ENCODE measurements at regions not wholly inside any gene's neighbourhood (a gene's known extent, or its start where the extent isn't known, plus 50 kb on each side); places are given as distances from the start of the nearest gene placed in this dataset.
"Not testable (repeated sequence)": the region's sequence is repeated elsewhere in the genome, so short reads cannot be mapped to it uniquely, and the experiment has no call there.

DNA sequence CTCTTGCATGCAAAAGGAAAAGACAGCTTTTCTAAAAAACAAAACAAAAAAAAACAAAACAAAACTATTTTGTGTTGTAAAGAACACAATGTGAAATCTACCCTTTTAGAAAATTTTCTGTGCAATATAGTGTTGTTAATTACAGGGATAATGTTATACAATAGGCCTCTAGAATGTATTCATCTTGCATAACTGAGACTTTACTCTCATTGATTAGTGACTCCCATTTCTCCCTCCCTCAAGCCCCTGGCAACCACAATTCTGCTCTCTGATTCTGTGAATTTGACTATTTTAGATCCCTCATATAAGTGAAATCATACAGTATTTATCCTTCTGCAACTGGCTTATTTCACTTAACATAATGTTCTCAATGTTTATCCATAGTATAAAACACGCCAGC is 234.1 kb downstream of the TMEM161B start:
- DNase-seq (no peak), ATAC-seq (no peak)
- Mint-ChIP-seq H3K27me3 (peaks cover 3% of the 10 kb centered on the region), H3K4me3 (no peak overlapping the region), H3K4me1 (ENCODE audit: low read depth) (no peaks in the 10 kb centered on the region), H3K27ac (no peak overlapping the region), H3K9me3 (no peaks in the 10 kb centered on the region), H3K36me3 (ENCODE audit: low read depth) (no peaks in the 10 kb centered on the region)
- intact Hi-C loops (cut with micrococcal nuclease) = no loop called here
- TF ChIP-seq, protein P1, sequence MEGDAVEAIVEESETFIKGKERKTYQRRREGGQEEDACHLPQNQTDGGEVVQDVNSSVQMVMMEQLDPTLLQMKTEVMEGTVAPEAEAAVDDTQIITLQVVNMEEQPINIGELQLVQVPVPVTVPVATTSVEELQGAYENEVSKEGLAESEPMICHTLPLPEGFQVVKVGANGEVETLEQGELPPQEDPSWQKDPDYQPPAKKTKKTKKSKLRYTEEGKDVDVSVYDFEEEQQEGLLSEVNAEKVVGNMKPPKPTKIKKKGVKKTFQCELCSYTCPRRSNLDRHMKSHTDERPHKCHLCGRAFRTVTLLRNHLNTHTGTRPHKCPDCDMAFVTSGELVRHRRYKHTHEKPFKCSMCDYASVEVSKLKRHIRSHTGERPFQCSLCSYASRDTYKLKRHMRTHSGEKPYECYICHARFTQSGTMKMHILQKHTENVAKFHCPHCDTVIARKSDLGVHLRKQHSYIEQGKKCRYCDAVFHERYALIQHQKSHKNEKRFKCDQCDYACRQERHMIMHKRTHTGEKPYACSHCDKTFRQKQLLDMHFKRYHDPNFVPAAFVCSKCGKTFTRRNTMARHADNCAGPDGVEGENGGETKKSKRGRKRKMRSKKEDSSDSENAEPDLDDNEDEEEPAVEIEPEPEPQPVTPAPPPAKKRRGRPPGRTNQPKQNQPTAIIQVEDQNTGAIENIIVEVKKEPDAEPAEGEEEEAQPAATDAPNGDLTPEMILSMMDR (IDR thresholded peaks at IDR 0.05) = no peak
- ChIA-PET CTCF (no interaction called here), POLR2A (no interaction called here)

- H3K9me3 Mint-ChIP-seq = no peaks in the 10 kb centered on the region
- POLR2A ChIA-PET = no interaction called here
Measured at GRCh38 chr5:88033191-88033590, 235.5 kb downstream of the TMEM161B start.

DNA sequence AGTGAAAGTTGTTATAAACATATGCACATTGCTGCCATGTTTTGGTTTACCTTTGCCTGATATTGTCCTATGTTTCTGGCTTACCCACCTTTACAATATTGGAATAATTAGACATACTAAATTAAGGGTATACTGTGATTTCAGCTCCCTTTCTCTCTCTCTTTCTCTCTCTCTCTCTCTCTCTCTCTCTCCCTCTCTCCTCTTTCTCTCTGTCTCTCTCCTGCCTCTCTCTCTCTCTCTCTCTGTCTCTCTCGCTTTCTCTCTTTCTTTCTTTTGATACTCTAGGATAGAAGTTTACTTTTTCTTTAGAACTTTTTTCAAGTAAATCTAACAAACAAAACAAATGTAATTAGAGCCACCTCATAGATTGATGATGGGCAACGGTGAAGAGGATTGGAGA is 239.6 kb downstream of the TMEM161B start:
- DNase-seq = no peak
- Mint-ChIP-seq H3K36me3 (ENCODE audit: low read depth) (no peaks in the 10 kb centered on the region), H3K27me3 (peaks cover 3% of the 10 kb centered on the region), H3K4me3 (no peak overlapping the region), H3K9me3 (no peaks in the 10 kb centered on the region), H3K27ac (no peak overlapping the region), H3K4me1 (ENCODE audit: low read depth) (no peaks in the 10 kb centered on the region)
- no peak for ATAC-seq
- ChIA-PET CTCF (no interaction called here), POLR2A (no interaction called here)
- TF ChIP-seq, protein P1 (IDR thresholded peaks at IDR 0.05) = no peak
- intact Hi-C loops (cut with micrococcal nuclease) = no loop called here

More at GRCh38 chr5:88033191-88033590, 235.5 kb downstream of the TMEM161B start:
- ATAC-seq (no peak), DNase-seq (no peak)
- intact Hi-C loops (cut with micrococcal nuclease) = no loop called here
- CTCF ChIA-PET = no interaction called here
- TF ChIP-seq, protein P1 (IDR thresholded peaks at IDR 0.05) = no peak
- Mint-ChIP-seq H3K4me3 (no peak overlapping the region), H3K27me3 (peaks cover 3% of the 10 kb centered on the region), H3K27ac (no peak overlapping the region), H3K36me3 (ENCODE audit: low read depth) (no peaks in the 10 kb centered on the region), H3K4me1 (ENCODE audit: low read depth) (no peaks in the 10 kb centered on the region)

- intact Hi-C loops (cut with micrococcal nuclease) = no loop called here
- Mint-ChIP-seq H3K27ac (no peak overlapping the region), H3K27me3 (no peaks in the 10 kb centered on the region), H3K9me3 (no peaks in the 10 kb centered on the region), H3K36me3 (ENCODE audit: low read depth) (no peaks in the 10 kb centered on the region), H3K4me3 (no peak overlapping the region), H3K4me1 (ENCODE audit: low read depth) (no peaks in the 10 kb centered on the region)
- ATAC-seq (no peak), DNase-seq (no peak)
- ChIA-PET POLR2A (no interaction called here), CTCF (no interaction called here)
- TF ChIP-seq, protein P1 (IDR thresholded peaks at IDR 0.05) = no peak
Measured at GRCh38 chr5:88021141-88021540, 247.5 kb downstream of the TMEM161B start.

GRCh38 chr5:88014984-88015383 is 253.7 kb downstream of the TMEM161B start:
- CTCF ChIA-PET; ATAC-seq; H3K36me3 Mint-ChIP-seq (ENCODE audit: low read depth); H3K4me1 Mint-ChIP-seq (ENCODE audit: low read depth); H3K27ac Mint-ChIP-seq; H3K27me3 Mint-ChIP-seq; DNase-seq; intact Hi-C loops (cut with micrococcal nuclease); H3K4me3 Mint-ChIP-seq; H3K9me3 Mint-ChIP-seq; POLR2A ChIA-PET: not testable (repeated sequence)

GRCh38 chr5:88000877-88001276 is 267.8 kb downstream of the TMEM161B start:
- intact Hi-C loops (cut with micrococcal nuclease) = no loop called here
- ATAC-seq (no peak), DNase-seq (no peak)
- H3K4me1 Mint-ChIP-seq (ENCODE audit: low read depth) = no peaks in the 10 kb centered on the region
- H3K4me3 Mint-ChIP-seq = no peak overlapping the region
- CTCF ChIA-PET = no interaction called here
- no peak overlapping the region for H3K27ac Mint-ChIP-seq
- POLR2A ChIA-PET = no interaction called here
- H3K36me3 Mint-ChIP-seq (ENCODE audit: low read depth) = no peaks in the 10 kb centered on the region
- H3K9me3 Mint-ChIP-seq = peaks cover 7% of the 10 kb centered on the region
- TF ChIP-seq, protein P1 (IDR thresholded peaks at IDR 0.05) = no peak
- no peaks in the 10 kb centered on the region for H3K27me3 Mint-ChIP-seq

All from activated CD8-positive, alpha-beta T cell treated with anti-CD3 and anti-CD28 coated beads for 36 hours (primary cell).